ENCODE measurements at regions not wholly inside any gene's neighbourhood (a gene's known extent, or its start where the extent isn't known, plus 50 kb on each side); places are given as distances from the start of the nearest gene placed in this dataset.
"Not testable (repeated sequence)": the region's sequence is repeated elsewhere in the genome, so short reads cannot be mapped to it uniquely, and the experiment has no call there.

GRCh38 chr16:88309174-88309907 lies 73.4 kb upstream of the ZNF469 start:
- no peak for FAIRE-seq

- no peak for FAIRE-seq
These were observed 72.9 kb upstream of the ZNF469 start for GRCh38 chr16:88309908-88310265.

- no peak for FAIRE-seq
These were observed 71.8 kb upstream of the ZNF469 start for GRCh38 chr16:88310796-88311605.

GRCh38 chr16:88311860-88312259 lies 70.9 kb upstream of the ZNF469 start:
- not testable (repeated sequence) for FAIRE-seq

GRCh38 chr16:88312732-88313131 lies 70.0 kb upstream of the ZNF469 start:
- no peak for FAIRE-seq

- no peak for FAIRE-seq
These were observed 67.7 kb upstream of the ZNF469 start for GRCh38 chr16:88314991-88315542.

GRCh38 chr16:88315543-88316105 lies 67.1 kb upstream of the ZNF469 start:
- FAIRE-seq = no peak

- FAIRE-seq = no peak
These were observed 66.6 kb upstream of the ZNF469 start for GRCh38 chr16:88316151-88316550.

GRCh38 chr16:88316941-88317612 lies 65.7 kb upstream of the ZNF469 start:
- no peak for FAIRE-seq

- no peak for FAIRE-seq
These were observed 65.2 kb upstream of the ZNF469 start for GRCh38 chr16:88317613-88317965.

GRCh38 chr16:88318051-88318450 lies 64.7 kb upstream of the ZNF469 start:
- no peak for FAIRE-seq

GRCh38 chr16:88318521-88318920 lies 64.2 kb upstream of the ZNF469 start:
- no peak for FAIRE-seq

GRCh38 chr16:88319116-88319965 lies 63.4 kb upstream of the ZNF469 start:
- no peak for FAIRE-seq

- no peak for FAIRE-seq
These were observed 61.7 kb upstream of the ZNF469 start for GRCh38 chr16:88320947-88321634.

GRCh38 chr16:88321635-88322499 lies 60.9 kb upstream of the ZNF469 start:
- no peak for FAIRE-seq

GRCh38 chr16:88322500-88322970 lies 60.2 kb upstream of the ZNF469 start:
- FAIRE-seq = no peak

GRCh38 chr16:88323041-88323440 lies 59.7 kb upstream of the ZNF469 start:
- no peak for FAIRE-seq

- FAIRE-seq = no peak
These were observed 59.0 kb upstream of the ZNF469 start for GRCh38 chr16:88323546-88324330.

- FAIRE-seq = no peak
These were observed 57.5 kb upstream of the ZNF469 start for GRCh38 chr16:88325087-88325750.

All from G401.6 (cell line).